Suppressor macrophage treated with lipopolysaccharide for 4 hours (primary cell): ENCODE measurements at regions not wholly inside any gene's neighbourhood (a gene's known extent, or its start where the extent isn't known, plus 50 kb on each side); places are given as distances from the start of the nearest gene placed in this dataset.
A peak's percentile ranks its signal among the peaks of the same experiment; 100 is the strongest.
"Not testable (repeated sequence)": the region's sequence is repeated elsewhere in the genome, so short reads cannot be mapped to it uniquely, and the experiment has no call there.

Source experiments
- DNase-seq: peaks from one replicate; pipeline ENCODE4 v3.0.0-alpha.2; 2020

GRCh38 chr15:32536507-32537172 is 56.6 kb upstream of the GOLGA8N start:
- DNase-seq, result peak; percentile 8

DNA sequence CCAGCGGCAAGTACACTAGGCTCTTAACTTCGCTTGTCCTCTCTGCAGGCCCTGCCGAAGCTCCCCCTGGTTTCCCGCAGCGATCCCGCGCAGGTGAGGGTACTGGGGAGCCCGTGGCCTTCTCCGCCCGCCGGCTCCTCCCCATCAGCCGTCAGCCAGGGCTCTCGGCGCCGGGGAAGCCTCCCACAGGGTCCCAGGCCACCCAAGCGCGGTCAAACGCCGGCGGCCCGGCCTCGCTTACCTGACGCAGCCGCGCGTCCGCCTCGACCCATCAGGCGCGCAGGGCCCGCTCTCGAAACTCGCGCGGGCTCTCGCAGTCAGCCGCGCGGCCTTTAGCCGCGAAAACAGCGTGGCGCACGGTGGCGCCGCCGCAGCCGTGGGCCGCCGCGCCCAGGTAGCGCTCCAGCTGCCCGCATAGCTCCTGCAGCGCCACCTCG is 57.2 kb upstream of the GOLGA8N start:
- not testable (repeated sequence) for DNase-seq

- DNase-seq, result not testable (repeated sequence)
Measured at GRCh38 chr15:32535150-32535898, 57.9 kb upstream of the GOLGA8N start.

- DNase-seq, result not testable (repeated sequence)
Measured at GRCh38 chr15:32522900-32523299, 67.5 kb upstream of the GOLGA8O start.

DNA sequence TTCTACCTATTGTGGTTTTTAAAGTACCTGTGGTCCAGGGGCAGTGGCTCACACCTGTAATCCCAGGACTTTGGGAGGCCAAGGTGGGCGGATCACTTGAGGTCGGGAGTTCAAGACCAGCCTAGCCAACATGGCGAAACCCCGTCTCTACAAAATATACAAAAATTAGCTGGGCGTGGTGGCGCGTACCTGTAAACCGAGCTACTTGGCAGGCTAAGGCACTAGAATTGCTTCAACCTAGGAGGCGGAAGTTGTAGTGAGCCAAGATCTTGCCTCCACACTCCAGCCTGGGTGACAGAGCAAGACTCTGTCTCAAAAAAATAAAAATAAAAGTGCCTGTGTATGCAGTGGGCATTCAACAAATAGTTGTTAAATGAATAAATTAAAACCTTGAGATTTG is 67.0 kb upstream of the GOLGA8O start:
- DNase-seq, result not testable (repeated sequence)

- DNase-seq, result peak; percentile 28
Measured at GRCh38 chr15:32518976-32519375, 63.5 kb upstream of the GOLGA8O start.

DNA sequence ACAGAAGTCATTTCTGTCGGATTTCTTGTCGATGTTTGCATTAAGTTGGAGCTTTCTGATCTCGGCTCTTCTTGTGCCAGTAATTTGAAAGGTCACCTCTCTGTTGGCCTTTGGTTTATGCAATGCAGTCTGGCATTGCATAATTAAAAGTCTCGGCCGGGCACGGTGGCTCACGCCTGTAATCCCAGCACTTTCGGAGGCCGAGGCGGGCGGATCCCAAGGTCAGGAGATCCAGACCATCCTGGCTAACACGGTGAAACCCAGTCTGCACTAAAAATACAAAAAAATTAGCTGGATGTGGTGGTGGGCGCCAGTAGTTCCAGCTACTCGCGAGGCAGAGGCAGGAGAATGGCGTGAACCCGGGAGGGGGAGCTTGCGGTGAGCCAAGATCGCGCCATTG is 62.6 kb upstream of the GOLGA8O start:
- DNase-seq, result peak; percentile 51

GRCh38 chr15:32516954-32517353 is 61.5 kb upstream of the GOLGA8O start:
- DNase-seq, result not testable (repeated sequence)

- DNase-seq, result not testable (repeated sequence)
Measured at GRCh38 chr15:32513378-32513777, 57.9 kb upstream of the GOLGA8O start.

GRCh38 chr15:32510027-32510426 is 54.6 kb upstream of the GOLGA8O start:
- not testable (repeated sequence) for DNase-seq

DNA sequence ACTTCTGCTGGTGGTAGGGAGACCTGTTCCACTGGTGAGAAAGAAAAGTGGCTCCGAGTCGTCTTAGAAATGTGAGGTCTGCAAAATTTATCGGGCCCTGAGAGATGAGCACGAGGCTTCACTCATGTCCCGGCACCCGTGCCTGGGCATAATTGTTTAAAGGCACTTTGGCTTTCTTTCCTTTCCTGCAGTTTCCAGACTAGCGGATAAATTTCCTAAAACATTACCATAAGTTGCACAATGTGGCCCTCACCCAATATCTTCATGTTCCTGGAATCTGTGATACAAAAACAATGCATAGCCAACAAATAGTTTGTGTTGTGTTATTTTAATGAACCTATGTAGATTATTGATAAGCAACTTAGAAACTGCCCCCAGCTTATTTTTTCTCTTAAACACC is 52.6 kb upstream of the GOLGA8O start:
- DNase-seq, result not testable (repeated sequence)

- DNase-seq, result not testable (repeated sequence)
Measured at GRCh38 chr15:32506787-32507186, 51.4 kb upstream of the GOLGA8O start.

DNA sequence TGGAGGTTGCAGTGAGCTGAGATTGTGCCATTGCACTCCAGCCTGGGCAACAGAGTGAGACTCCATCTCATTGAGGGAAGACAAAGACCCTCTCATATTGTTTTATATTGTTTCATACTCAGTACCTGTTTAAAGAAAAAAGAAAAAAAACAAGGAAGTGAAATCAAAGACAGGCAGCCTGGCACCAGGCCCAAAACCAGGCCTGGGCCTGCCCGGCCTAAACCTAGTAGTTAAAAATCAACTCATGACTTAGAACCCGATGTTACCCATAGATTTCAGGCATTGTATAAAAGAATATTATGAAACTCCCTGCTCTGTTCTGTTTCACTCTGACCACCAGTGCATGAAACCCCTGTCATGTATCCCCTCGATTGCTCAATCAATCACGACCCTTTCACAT is 50.2 kb upstream of the GOLGA8O start:
- not testable (repeated sequence) for DNase-seq
